ENCODE measurements at regions not wholly inside any gene's neighbourhood (a gene's known extent, or its start where the extent isn't known, plus 50 kb on each side); places are given as distances from the start of the nearest gene placed in this dataset.

DNA sequence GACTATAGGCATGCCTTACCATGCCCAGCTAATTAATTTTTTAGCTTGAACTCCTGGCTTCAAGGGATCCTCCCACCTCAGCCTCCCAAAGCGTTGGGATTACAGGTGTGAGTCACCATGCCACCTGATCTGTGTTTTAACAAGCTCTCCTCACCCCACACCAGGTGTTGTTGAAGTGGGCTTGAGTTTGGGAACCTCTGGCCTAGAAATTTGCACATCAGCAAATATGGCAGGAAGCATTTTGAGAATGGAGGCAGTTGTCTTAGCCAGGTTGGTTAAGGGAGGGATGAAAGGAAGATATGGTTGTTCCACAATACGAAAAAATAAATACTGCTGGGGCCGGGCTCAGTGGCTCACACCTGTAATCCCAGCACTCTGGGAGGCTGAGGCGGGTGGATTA lies 433.1 kb downstream of the TYW1 start:
- DNase-seq: no peak
- Histone ChIP-seq H3K36me3 (no peaks in the 10 kb centered on the region), H3K4me1 (no peaks in the 10 kb centered on the region), H3K27ac (replicated peaks) (no peak overlapping the region), H3K27me3 (ENCODE audit: low read depth) (peaks cover 35% of the 10 kb centered on the region), H3K4me3 (no peak overlapping the region), H3K9me3 (replicated peaks) (peaks cover 11% of the 10 kb centered on the region)
- TF ChIP-seq, protein P1, sequence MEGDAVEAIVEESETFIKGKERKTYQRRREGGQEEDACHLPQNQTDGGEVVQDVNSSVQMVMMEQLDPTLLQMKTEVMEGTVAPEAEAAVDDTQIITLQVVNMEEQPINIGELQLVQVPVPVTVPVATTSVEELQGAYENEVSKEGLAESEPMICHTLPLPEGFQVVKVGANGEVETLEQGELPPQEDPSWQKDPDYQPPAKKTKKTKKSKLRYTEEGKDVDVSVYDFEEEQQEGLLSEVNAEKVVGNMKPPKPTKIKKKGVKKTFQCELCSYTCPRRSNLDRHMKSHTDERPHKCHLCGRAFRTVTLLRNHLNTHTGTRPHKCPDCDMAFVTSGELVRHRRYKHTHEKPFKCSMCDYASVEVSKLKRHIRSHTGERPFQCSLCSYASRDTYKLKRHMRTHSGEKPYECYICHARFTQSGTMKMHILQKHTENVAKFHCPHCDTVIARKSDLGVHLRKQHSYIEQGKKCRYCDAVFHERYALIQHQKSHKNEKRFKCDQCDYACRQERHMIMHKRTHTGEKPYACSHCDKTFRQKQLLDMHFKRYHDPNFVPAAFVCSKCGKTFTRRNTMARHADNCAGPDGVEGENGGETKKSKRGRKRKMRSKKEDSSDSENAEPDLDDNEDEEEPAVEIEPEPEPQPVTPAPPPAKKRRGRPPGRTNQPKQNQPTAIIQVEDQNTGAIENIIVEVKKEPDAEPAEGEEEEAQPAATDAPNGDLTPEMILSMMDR (IDR thresholded peaks at IDR 0.05; ENCODE audit: borderline replicate concordance): no peak
- intact Hi-C loops (cut with micrococcal nuclease): no loop called here

DNA sequence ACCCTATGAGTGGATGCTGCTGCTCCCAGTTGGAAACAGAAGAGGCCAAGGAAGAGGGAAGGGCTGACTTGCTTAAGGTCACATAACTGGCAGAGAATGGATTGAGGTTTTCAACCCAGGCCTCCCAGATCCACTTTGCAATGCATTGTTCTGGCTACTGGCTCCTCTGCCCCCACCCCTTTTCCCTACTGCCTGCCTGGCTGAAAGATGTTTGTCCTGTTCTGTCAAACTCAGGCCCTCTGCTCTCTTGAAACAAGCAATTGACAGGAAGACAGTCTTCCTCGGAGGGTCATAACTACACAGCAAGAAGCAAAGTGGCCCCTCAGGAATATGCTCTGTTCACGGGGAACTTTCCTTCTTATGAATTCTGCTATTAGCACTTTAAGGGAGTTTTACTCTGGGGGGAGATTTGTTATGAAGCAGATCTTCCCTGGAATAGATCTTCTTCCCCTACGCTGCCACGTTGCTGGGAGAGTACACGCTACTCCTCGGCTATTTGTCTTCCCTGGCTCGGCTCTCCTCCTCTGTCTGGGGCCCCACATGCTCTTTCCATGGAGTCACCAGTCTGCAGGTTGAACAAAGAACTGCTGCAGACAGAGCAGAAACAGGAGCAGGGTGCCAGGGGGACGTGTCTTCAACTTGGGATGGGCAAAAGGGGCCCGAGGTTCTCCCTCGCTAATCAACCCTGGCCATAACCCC lies 436.1 kb downstream of the TYW1 start:
- Histone ChIP-seq H3K27me3 (ENCODE audit: low read depth) (peaks cover 35% of the 10 kb centered on the region), H3K4me3 (no peak overlapping the region), H3K36me3 (no peaks in the 10 kb centered on the region), H3K4me1 (no peaks in the 10 kb centered on the region), H3K9me3 (replicated peaks) (peaks cover 11% of the 10 kb centered on the region), H3K27ac (replicated peaks) (no peak overlapping the region)
- TF ChIP-seq, protein P1 (IDR thresholded peaks at IDR 0.05; ENCODE audit: borderline replicate concordance): no peak
- intact Hi-C loops (cut with micrococcal nuclease): no loop called here
- no peak for DNase-seq

DNA sequence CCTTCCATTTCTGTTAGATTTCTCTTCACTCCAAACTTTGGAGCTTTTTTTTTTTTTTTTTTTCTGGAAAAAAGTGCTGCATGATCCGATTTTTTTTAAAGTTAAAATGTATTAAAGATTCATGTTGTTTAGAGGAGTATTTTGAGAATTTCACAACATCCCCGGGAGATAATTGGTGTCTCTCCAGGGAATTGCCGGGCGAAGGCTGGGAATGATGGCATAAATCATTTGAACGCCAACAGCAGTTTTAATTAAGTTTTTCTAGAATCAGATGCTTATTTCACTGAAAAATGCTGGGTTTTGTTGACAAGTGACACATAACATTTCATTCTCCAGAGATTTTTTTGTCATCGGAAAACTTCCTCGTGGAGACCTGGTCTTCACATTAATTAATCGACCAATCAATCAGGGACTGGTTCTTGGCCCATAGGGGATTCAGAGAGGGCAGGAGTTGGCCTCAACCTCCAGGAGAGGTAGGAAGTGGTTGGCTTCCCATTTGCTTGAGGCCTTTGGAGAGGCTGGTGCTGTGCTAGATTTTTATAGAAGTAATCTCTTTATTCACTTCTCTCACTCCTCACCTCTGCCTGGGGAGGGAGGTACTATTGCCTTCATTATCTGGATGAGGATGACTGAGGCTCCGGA lies 439.4 kb downstream of the TYW1 start:
- TF ChIP-seq, protein P1 (IDR thresholded peaks at IDR 0.05; ENCODE audit: borderline replicate concordance): no peak
- peaks cover 11% of the 10 kb centered on the region for H3K9me3 ChIP-seq (replicated peaks)
- intact Hi-C loops (cut with micrococcal nuclease): no loop called here
- H3K27me3 ChIP-seq (ENCODE audit: low read depth): peaks cover 36% of the 10 kb centered on the region
- no peaks in the 10 kb centered on the region for H3K4me1 ChIP-seq
- H3K27ac ChIP-seq (replicated peaks): no peak overlapping the region
- H3K36me3 ChIP-seq: no peaks in the 10 kb centered on the region
- DNase-seq: no peak
- H3K4me3 ChIP-seq: no peak overlapping the region

DNA sequence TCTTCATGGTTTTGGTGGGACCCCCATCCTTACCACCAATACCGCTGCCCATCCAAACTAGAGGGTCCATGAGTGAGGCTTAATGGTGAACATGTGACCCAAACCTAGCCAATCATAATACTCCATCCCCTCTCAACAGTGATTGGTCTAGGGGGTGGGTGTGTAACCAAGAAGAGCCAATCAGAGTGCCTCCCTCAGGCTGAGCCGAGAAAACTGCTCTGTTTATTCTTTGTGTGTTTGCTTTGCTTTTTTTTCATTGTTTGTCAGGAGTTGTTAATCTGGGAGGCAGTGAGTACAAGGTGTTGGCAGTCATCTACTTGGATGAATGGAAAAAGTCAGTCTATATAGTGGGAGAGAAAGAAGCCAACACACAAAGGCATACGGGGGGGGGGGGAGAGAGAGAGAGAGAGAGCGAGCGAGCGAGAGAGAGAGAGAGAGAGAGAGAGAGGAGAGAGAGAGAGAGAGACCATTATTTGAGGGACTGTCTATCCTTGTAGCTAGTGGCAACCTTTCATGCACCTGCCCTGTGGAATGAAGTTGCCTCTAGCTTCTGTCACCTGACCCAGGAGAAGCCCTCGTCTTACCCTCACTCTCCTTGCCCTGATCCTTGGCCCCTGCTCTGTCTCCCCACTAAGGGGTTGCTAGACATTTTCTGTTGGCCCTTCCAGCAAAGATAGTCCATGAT lies 441.7 kb downstream of the TYW1 start:
- H3K4me1 ChIP-seq: no peaks in the 10 kb centered on the region
- peaks cover 44% of the 10 kb centered on the region for H3K27me3 ChIP-seq (ENCODE audit: low read depth)
- intact Hi-C loops (cut with micrococcal nuclease): no loop called here
- peaks cover 11% of the 10 kb centered on the region for H3K9me3 ChIP-seq (replicated peaks)
- H3K36me3 ChIP-seq: no peaks in the 10 kb centered on the region
- H3K27ac ChIP-seq (replicated peaks): no peak overlapping the region
- H3K4me3 ChIP-seq: no peak overlapping the region
- TF ChIP-seq, protein P1 (IDR thresholded peaks at IDR 0.05; ENCODE audit: borderline replicate concordance): no peak
- no peak for DNase-seq

DNA sequence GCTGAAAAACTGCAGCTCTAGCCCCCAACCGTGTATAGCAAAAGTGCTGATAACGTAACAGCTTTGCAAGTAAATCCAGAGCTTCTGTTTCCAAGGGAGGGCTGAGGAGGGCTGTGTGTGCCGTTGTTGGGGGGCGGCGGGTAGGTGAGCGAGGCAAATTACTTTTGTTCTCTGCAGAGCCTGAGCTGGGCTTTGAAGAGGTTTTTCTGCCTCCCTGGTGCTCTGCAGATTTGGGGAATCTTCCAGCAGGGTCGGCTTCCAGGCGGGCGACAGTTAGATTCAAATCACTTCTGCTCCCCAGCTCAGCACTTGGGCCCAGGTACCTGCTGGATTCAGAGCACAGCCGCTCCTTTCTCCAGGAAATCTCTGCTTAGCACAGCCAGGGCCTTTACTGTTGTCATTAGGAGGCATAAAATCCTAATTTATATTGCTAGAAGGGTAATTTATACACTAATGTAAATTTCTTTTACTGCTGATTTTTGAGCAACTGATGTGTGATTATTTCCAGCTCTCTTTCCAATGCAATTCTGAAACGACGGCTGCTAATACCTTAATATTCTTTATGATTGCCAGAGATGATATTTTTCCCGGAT lies 442.4 kb downstream of the TYW1 start:
- Histone ChIP-seq H3K27ac (replicated peaks) (no peak overlapping the region), H3K27me3 (ENCODE audit: low read depth) (peaks cover 38% of the 10 kb centered on the region), H3K4me1 (no peaks in the 10 kb centered on the region), H3K9me3 (replicated peaks) (peaks cover 4% of the 10 kb centered on the region), H3K36me3 (no peaks in the 10 kb centered on the region), H3K4me3 (no peak overlapping the region)
- no peak for DNase-seq
- intact Hi-C loops (cut with micrococcal nuclease): no loop called here
- TF ChIP-seq, protein P1 (IDR thresholded peaks at IDR 0.05; ENCODE audit: borderline replicate concordance): no peak
